ENCODE measurements at regions not wholly inside any gene's neighbourhood (a gene's known extent, or its start where the extent isn't known, plus 50 kb on each side); places are given as distances from the start of the nearest gene placed in this dataset.

- Histone ChIP-seq H3K27ac (ENCODE audit: low read length) (no peak overlapping the region), H3K36me3 (ENCODE audit: control insufficient read depth, insufficient read depth, low read length) (no peaks in the 10 kb centered on the region), H3K4me1 (ENCODE audit: control insufficient read depth, insufficient read depth, low read length) (no peaks in the 10 kb centered on the region), H3K4me3 (ENCODE audit: low read depth in 2 of 2, low read length in 2 of 2) (no peak overlapping the region), H3K27me3 (ENCODE audit: control insufficient read depth, insufficient read depth, low read length) (no peaks in the 10 kb centered on the region), H3K9me3 (ENCODE audit: control insufficient read depth, insufficient read depth, low read depth, low read length) (no peaks in the 10 kb centered on the region)
- TF ChIP-seq TCF7L2 (IDR thresholded peaks at IDR 0.05; ENCODE audit: low read depth, low read length) (no peak), SIN3A (IDR thresholded peaks at IDR 0.05; ENCODE audit: borderline replicate concordance, insufficient read depth, low read depth, low read length) (no peak), POLR2AphosphoS5 (IDR thresholded peaks at IDR 0.05; ENCODE audit: low read depth, low read length) (no peak), REST (IDR thresholded peaks at IDR 0.05; ENCODE audit: insufficient read depth in 1 of 2, low read depth in 2 of 2, low read length in 1 of 2) (no peak)
- TF ChIP-seq, protein P1, sequence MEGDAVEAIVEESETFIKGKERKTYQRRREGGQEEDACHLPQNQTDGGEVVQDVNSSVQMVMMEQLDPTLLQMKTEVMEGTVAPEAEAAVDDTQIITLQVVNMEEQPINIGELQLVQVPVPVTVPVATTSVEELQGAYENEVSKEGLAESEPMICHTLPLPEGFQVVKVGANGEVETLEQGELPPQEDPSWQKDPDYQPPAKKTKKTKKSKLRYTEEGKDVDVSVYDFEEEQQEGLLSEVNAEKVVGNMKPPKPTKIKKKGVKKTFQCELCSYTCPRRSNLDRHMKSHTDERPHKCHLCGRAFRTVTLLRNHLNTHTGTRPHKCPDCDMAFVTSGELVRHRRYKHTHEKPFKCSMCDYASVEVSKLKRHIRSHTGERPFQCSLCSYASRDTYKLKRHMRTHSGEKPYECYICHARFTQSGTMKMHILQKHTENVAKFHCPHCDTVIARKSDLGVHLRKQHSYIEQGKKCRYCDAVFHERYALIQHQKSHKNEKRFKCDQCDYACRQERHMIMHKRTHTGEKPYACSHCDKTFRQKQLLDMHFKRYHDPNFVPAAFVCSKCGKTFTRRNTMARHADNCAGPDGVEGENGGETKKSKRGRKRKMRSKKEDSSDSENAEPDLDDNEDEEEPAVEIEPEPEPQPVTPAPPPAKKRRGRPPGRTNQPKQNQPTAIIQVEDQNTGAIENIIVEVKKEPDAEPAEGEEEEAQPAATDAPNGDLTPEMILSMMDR (IDR thresholded peaks at IDR 0.05), result no peak
- in situ Hi-C loops (cut with HindIII; ENCODE audit: low pct_unique_long_range_greater_than_20kb, low sequenced_read_pairs) (no loop called here), intact Hi-C loops (cut with micrococcal nuclease; ENCODE audit: unreplicated experiment) (no loop called here)
- ChIA-PET CTCF (no interaction called here), POLR2A (no interaction called here)
- ATAC-seq (no peak), DNase-seq (ENCODE audit: low read depth, low spot score) (no peak)
- no TSS peak for BruUV-seq (replicated peaks)
Measured at GRCh38 chr14:26820572-26820971, 222.7 kb upstream of the NOVA1 start.

GRCh38 chr14:26828741-26829140 is 230.9 kb upstream of the NOVA1 start:
- intact Hi-C loops (cut with micrococcal nuclease; ENCODE audit: unreplicated experiment), result no loop called here
- H3K27ac ChIP-seq (ENCODE audit: low read length), result no peak overlapping the region
- no peaks in the 10 kb centered on the region for H3K9me3 ChIP-seq (ENCODE audit: control insufficient read depth, insufficient read depth, low read depth, low read length)
- in situ Hi-C loops (cut with HindIII; ENCODE audit: low pct_unique_long_range_greater_than_20kb, low sequenced_read_pairs), result no loop called here
- H3K4me3 ChIP-seq (ENCODE audit: low read depth in 2 of 2, low read length in 2 of 2), result no peak overlapping the region
- no peak for DNase-seq (ENCODE audit: low read depth, low spot score)
- no peaks in the 10 kb centered on the region for H3K36me3 ChIP-seq (ENCODE audit: control insufficient read depth, insufficient read depth, low read length)
- BruUV-seq (replicated peaks), result no TSS peak
- no peak for ATAC-seq
- H3K4me1 ChIP-seq (ENCODE audit: control insufficient read depth, insufficient read depth, low read length), result no peaks in the 10 kb centered on the region
- CTCF ChIA-PET, result no interaction called here
- POLR2A ChIA-PET, result no interaction called here
- TF ChIP-seq POLR2AphosphoS5 (IDR thresholded peaks at IDR 0.05; ENCODE audit: low read depth, low read length), result no peak
- no peak for TF ChIP-seq REST (IDR thresholded peaks at IDR 0.05; ENCODE audit: insufficient read depth in 1 of 2, low read depth in 2 of 2, low read length in 1 of 2)
- no peak for TF ChIP-seq SIN3A (IDR thresholded peaks at IDR 0.05; ENCODE audit: borderline replicate concordance, insufficient read depth, low read depth, low read length)
- no peak for TF ChIP-seq TCF7L2 (IDR thresholded peaks at IDR 0.05; ENCODE audit: low read depth, low read length)
- TF ChIP-seq, protein P1 (IDR thresholded peaks at IDR 0.05), result no peak
- H3K27me3 ChIP-seq (ENCODE audit: control insufficient read depth, insufficient read depth, low read length), result no peaks in the 10 kb centered on the region
